PC-9 (cell line): ENCODE measurements at regions not wholly inside any gene's neighbourhood (a gene's known extent, or its start where the extent isn't known, plus 50 kb on each side); places are given as distances from the start of the nearest gene placed in this dataset.

Experiments
- BruUV-seq: library from RNA; stranded (reverse); fragments of 400-500 nt; replicated peaks from 2 replicates; lab custom pipeline; 2021; lab: Mats Ljungman, UMichigan
- CTCF ChIA-PET: fragments of 300-600 bp; sonication (Branson Sonifier 250); formaldehyde crosslinking; loops from one replicate; lab custom pipeline; 2022; ENCODE audit warnings: antibody characterized with exemption; lab: Charles Lee
- POLR2A ChIA-PET: fragments of 300-600 bp; sonication (Branson Sonifier 250); formaldehyde crosslinking; loops from one replicate; lab custom pipeline; 2022; ENCODE audit warnings: antibody characterized with exemption; ENCODE audit not compliant: unreplicated experiment; lab: Charles Lee
- DNase-seq, 2 experiments: peaks; one replicate each; pipeline versions ENCODE4 v3.0.0 to v3.0.0-alpha.2; 2015 to 2022; ENCODE audit warnings: mixed read lengths in 1 of 2
- H2AFZ ChIP-seq: fragments of 200-600 bp; sonication (generic); 2 replicates; pipeline ENCODE4 v1.8.1; 2017; ENCODE audit warnings: antibody characterized with exemption
- H3F3A ChIP-seq: fragments of 200-600 bp; sonication (generic); 2 replicates; pipeline ENCODE4 v1.8.1; 2017; ENCODE audit warnings: antibody characterized with exemption, mild to moderate bottlenecking, low read depth; ENCODE audit not compliant: insufficient read depth
- H3K27ac ChIP-seq: fragments of 200-600 bp; sonication (generic); 2 replicates; pipeline ENCODE4 v1.6.1; 2016; ENCODE audit warnings: mixed run types
- H3K27me3 ChIP-seq: fragments of 200-600 bp; sonication (generic); 2 replicates; pipeline ENCODE4 v1.6.1; 2016; ENCODE audit warnings: low read depth, mixed run types; ENCODE audit not compliant: insufficient read depth
- H3K36me3 ChIP-seq: fragments of 200-600 bp; sonication (generic); 2 replicates; pipeline ENCODE4 v1.6.1; 2016; ENCODE audit warnings: low read depth, mixed run types
- H3K4me1 ChIP-seq: fragments of 200-600 bp; sonication (generic); replicated peaks from 2 replicates; pipeline ENCODE4 v1.6.1; 2016; ENCODE audit warnings: mixed run types; ENCODE audit not compliant: insufficient read depth
- H3K4me2 ChIP-seq: fragments of 200-600 bp; sonication (generic); 2 replicates; pipeline ENCODE4 v1.6.1; 2017; ENCODE audit warnings: mixed run types
- H3K4me3 ChIP-seq: fragments of 200-600 bp; sonication (generic); 2 replicates; pipeline ENCODE4 v1.6.1; 2016; ENCODE audit warnings: mixed run types
- H3K79me2 ChIP-seq: fragments of 200-600 bp; sonication (generic); 2 replicates; pipeline ENCODE4 v1.6.1; 2017; ENCODE audit warnings: low read depth, mixed run types
- H3K9me2 ChIP-seq: fragments of 200-600 bp; sonication (generic); 2 replicates; pipeline ENCODE4 v1.8.1; 2017; ENCODE audit warnings: mild to moderate bottlenecking; ENCODE audit not compliant: insufficient read depth
- H3K9me3 ChIP-seq: fragments of 200-600 bp; sonication (generic); 2 replicates; pipeline ENCODE4 v1.8.1; 2016; ENCODE audit warnings: low read depth; ENCODE audit not compliant: insufficient read depth
- H4K20me1 ChIP-seq: fragments of 200-600 bp; sonication (generic); 2 replicates; pipeline ENCODE4 v1.8.1; 2017; ENCODE audit not compliant: insufficient read depth
- CTCF ChIP-seq: fragments of 200-600 bp; sonication (generic); conservative IDR thresholded peaks from 2 replicates; pipeline ENCODE4 v1.6.1; 2017; ENCODE audit warnings: mixed run types, antibody characterized with exemption, mild to moderate bottlenecking, moderate library complexity
- EZH2 ChIP-seq: fragments of 200-600 bp; sonication (generic); IDR thresholded peaks from 2 replicates; pipeline ENCODE4 v1.8.0; 2017; ENCODE audit warnings: antibody characterized with exemption, low read depth
- intact Hi-C: fragments of 100-400 bp; cut with micrococcal nuclease; formaldehyde crosslinking; loops from one replicate; pipeline ENCODE4 v1.10.0; 2022; ENCODE audit not compliant: unreplicated experiment

- no peaks in the 10 kb centered on the region for H3K9me2 ChIP-seq
- ChIA-PET POLR2A (no interaction called here), CTCF (no interaction called here)
- H3K4me1 ChIP-seq = no peaks in the 10 kb centered on the region
- TF ChIP-seq CTCF (no peak), EZH2 (no peak)
- H3K4me3 ChIP-seq = no peak overlapping the region
- no peaks in the 10 kb centered on the region for H3F3A ChIP-seq
- H3K27ac ChIP-seq = no peak overlapping the region
- no TSS peak for BruUV-seq
- H3K4me2 ChIP-seq = no peak overlapping the region
- H3K27me3 ChIP-seq = peaks cover 93% of the 10 kb centered on the region
- no peak for DNase-seq
- H3K36me3 ChIP-seq = no peaks in the 10 kb centered on the region
- intact Hi-C loops = no loop called here
- no peaks in the 10 kb centered on the region for H4K20me1 ChIP-seq
- H2AFZ ChIP-seq = no peak overlapping the region
- no peaks in the 10 kb centered on the region for H3K79me2 ChIP-seq
- H3K9me3 ChIP-seq = no peaks in the 10 kb centered on the region
These were observed 52.5 kb upstream of the ID2 start for GRCh38 chr2:8629402-8629801.

GRCh38 chr2:8630676-8631464 is 51.0 kb upstream of the ID2 start:
- no peaks in the 10 kb centered on the region for H3K4me1 ChIP-seq
- no peaks in the 10 kb centered on the region for H3F3A ChIP-seq
- intact Hi-C loops = no loop called here
- ChIA-PET CTCF (no interaction called here), POLR2A (no interaction called here)
- peaks cover 92% of the 10 kb centered on the region for H3K27me3 ChIP-seq
- no peaks in the 10 kb centered on the region for H3K9me3 ChIP-seq
- no peak overlapping the region for H3K4me2 ChIP-seq
- H3K4me3 ChIP-seq = no peak overlapping the region
- no TSS peak for BruUV-seq
- H3K27ac ChIP-seq = no peak overlapping the region
- no peak overlapping the region for H2AFZ ChIP-seq
- no peaks in the 10 kb centered on the region for H3K79me2 ChIP-seq
- no peaks in the 10 kb centered on the region for H3K36me3 ChIP-seq
- no peaks in the 10 kb centered on the region for H4K20me1 ChIP-seq
- TF ChIP-seq CTCF = no peak
- TF ChIP-seq EZH2 = no peak
- no peak for DNase-seq
- H3K9me2 ChIP-seq = no peaks in the 10 kb centered on the region

- Histone ChIP-seq H3F3A (no peaks in the 10 kb centered on the region), H3K4me2 (no peak overlapping the region), H3K79me2 (no peaks in the 10 kb centered on the region), H3K27me3 (peaks cover 92% of the 10 kb centered on the region), H3K27ac (no peak overlapping the region), H3K9me3 (no peaks in the 10 kb centered on the region), H3K4me1 (no peaks in the 10 kb centered on the region), H4K20me1 (no peaks in the 10 kb centered on the region), H2AFZ (no peak overlapping the region), H3K36me3 (no peaks in the 10 kb centered on the region), H3K4me3 (no peak overlapping the region), H3K9me2 (no peaks in the 10 kb centered on the region)
- DNase-seq = no peak
- intact Hi-C loops = no loop called here
- no TSS peak for BruUV-seq
- ChIA-PET POLR2A (no interaction called here), CTCF (no interaction called here)
- no peak for TF ChIP-seq CTCF
- no peak for TF ChIP-seq EZH2
These were observed 50.3 kb upstream of the ID2 start for GRCh38 chr2:8631465-8632005.
